Uterus (tissue), 3 donors: ENCODE measurements at regions not wholly inside any gene's neighbourhood (a gene's known extent, or its start where the extent isn't known, plus 50 kb on each side); places are given as distances from the start of the nearest gene placed in this dataset.

Source experiments
- DNase-seq, 2 donors: peaks; one replicate each; pipeline ENCODE4 v3.0.0-alpha.2; 2019 to 2020
- H3K27ac ChIP-seq, 2 donors: fragments of 200-600 bp; sonication (generic); 1 replicate in 1 of 2; 2 replicates in 1 of 2; pipeline ENCODE4 v1.5.1; 2016 to 2018
- H3K27me3 ChIP-seq, 2 donors: fragments of 200-600 bp; sonication (generic); one replicate each; pipeline ENCODE4 v1.5.1; 2018 to 2019; ENCODE audit warnings: control low read depth in 1 of 2
- H3K36me3 ChIP-seq, 2 donors: fragments of 200-600 bp; sonication (generic); one replicate each; pipeline ENCODE4 v1.5.1; 2019; ENCODE audit warnings: control low read depth in 1 of 2
- H3K4me1 ChIP-seq, 2 donors: fragments of 200-600 bp; sonication (generic); one replicate each; pipeline ENCODE4 v1.5.1; 2018 to 2019; ENCODE audit warnings: control low read depth in 1 of 2
- H3K4me3 ChIP-seq, 2 donors: fragments of 200-600 bp; sonication (generic); 1 replicate in 1 of 2; 2 replicates in 1 of 2; pipeline ENCODE4 v1.5.1; 2018 to 2019; ENCODE audit warnings: mild to moderate bottlenecking in 1 of 2
- H3K9me3 ChIP-seq, 2 donors: fragments of 200-600 bp; sonication (generic); one replicate each; pipeline ENCODE4 v1.5.1; 2019; ENCODE audit warnings: control low read depth in 1 of 2
- POLR2A ChIP-seq, 2 donors: fragments of 450-650 bp; IDR thresholded peaks; one replicate each; pipeline ENCODE4 v1.6.1; 2016; ENCODE audit warnings: antibody characterized with exemption in 2 of 2, mild to moderate bottlenecking in 1 of 2, moderate library complexity in 1 of 2
- intact Hi-C: fragments of 100-400 bp; cut with DNase I; formaldehyde crosslinking; loops from one replicate; pipeline ENCODE4 v1.15.1; 2023; ENCODE audit warnings: low total_unique reads
- TF ChIP-seq, protein P1 (sequence below), 4 experiments: fragments of 200-600 bp in 2 of 4; fragments of 450-650 bp in 2 of 4; sonication (generic) in 2 of 4; IDR thresholded peaks; one replicate each; pipeline ENCODE4 v1.5.1; 2016 to 2019; ENCODE audit warnings: antibody characterized with exemption in 4 of 4, mild to moderate bottlenecking in 2 of 4, moderate library complexity in 1 of 4
- donor health status: DM: yes; HTN: yes; CAD: no.

DNA sequence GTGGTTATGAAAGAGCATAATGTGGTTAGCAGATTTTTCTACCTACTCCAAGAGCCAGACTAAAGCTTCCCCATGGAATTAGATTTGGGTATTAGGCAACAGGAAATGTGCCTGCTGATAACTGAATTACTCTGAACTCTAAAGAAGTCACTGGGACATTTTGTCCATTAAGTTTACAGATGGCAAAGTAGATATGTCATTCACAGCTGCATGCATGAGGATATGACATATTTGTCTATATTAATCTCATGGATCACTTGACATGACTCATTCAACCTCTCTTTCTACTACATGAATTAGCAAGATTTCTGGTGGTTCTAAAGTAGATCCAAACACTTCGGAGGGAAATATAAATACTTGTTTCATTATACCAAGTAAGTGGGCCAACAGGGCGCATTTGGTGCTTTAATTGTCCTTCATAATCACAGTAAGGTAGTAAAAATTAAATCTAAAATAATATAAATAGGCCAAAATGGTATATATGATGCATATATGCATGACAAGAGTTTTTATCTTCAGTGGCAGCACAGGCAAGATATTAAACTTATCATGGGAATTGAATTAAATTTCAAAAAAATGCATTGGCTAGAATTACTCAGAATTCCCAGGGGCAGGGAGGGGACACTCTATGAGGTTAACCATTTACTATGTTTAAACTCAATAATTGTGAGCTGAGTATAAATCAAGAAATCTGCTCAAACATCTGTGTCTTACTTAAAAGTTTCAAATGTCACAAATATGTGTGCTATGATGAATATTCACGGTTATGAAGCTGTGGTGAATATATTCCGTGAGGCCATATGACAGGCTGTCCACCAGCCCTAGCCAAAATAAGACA is 365.3 kb upstream of the KCNMB2 start:
- intact Hi-C loops, result no loop called here
- no peak for DNase-seq
- Histone ChIP-seq H3K27ac (no peak overlapping the region), H3K4me1 (no peaks in the 10 kb centered on the region), H3K27me3 (no peaks in the 10 kb centered on the region), H3K9me3 (no peaks in the 10 kb centered on the region), H3K4me3 (no peak overlapping the region), H3K36me3 (no peaks in the 10 kb centered on the region)
- TF ChIP-seq POLR2A (IDR thresholded peaks at IDR 0.05), result no peak
- TF ChIP-seq, protein P1, sequence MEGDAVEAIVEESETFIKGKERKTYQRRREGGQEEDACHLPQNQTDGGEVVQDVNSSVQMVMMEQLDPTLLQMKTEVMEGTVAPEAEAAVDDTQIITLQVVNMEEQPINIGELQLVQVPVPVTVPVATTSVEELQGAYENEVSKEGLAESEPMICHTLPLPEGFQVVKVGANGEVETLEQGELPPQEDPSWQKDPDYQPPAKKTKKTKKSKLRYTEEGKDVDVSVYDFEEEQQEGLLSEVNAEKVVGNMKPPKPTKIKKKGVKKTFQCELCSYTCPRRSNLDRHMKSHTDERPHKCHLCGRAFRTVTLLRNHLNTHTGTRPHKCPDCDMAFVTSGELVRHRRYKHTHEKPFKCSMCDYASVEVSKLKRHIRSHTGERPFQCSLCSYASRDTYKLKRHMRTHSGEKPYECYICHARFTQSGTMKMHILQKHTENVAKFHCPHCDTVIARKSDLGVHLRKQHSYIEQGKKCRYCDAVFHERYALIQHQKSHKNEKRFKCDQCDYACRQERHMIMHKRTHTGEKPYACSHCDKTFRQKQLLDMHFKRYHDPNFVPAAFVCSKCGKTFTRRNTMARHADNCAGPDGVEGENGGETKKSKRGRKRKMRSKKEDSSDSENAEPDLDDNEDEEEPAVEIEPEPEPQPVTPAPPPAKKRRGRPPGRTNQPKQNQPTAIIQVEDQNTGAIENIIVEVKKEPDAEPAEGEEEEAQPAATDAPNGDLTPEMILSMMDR (IDR thresholded peaks at IDR 0.05), result no peak

DNA sequence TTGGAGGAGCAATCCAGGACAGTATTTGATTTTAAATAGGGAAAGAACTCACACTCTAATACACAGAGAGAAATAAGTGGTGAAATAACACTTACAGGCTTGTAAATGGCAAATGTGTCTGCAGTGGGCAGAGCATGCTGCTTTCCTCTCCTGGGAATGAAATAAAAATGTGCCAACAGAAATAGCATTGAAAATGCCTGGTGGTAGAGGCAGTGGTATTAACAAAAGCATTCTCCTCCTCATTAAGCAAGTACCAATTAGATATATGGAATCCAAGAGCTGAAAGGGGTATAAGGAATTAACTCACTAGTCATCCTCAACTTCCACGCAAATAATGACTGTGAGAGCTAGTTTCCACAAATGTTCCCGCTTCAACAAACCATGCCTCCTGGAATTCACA is 364.1 kb upstream of the KCNMB2 start:
- TF ChIP-seq, protein P1 (IDR thresholded peaks at IDR 0.05), result no peak
- no peak for TF ChIP-seq POLR2A (IDR thresholded peaks at IDR 0.05)
- no peak overlapping the region for H3K27ac ChIP-seq

DNA sequence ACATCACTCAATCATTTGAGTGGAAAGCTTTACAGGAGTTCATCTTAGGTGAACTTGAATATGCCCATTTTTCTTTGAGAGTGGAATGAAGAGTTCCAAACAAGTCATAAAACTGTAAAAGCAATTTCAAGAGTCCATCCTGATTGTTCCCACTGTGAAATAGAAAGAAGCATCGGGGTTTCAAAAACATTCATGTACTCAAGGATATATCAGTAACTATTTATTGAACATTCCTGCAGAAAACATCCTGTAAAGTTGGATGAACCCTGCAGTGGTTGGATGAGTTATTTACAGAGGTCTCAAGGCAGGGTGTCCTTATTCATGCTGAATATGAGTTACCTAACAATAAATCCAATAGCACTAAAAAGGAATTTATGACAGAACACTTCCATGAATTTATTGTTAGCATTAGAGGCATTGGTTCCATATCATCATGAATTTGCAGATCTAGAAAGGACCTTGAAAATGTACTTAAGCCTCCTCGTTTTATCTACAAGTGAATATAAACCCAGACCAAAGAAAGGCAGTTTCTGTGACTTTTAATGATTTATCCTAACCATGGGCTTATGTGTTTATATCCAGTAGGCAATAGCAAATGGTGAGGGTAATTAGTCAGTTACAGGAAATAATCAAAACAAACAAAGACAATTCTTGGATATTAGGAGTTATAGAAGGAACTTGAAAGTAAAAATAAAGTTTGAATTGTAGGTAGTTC is 361.9 kb upstream of the KCNMB2 start:
- no peak overlapping the region for H3K4me3 ChIP-seq
- intact Hi-C loops, result no loop called here
- H3K27me3 ChIP-seq, result no peaks in the 10 kb centered on the region
- H3K27ac ChIP-seq, result no peak overlapping the region
- H3K36me3 ChIP-seq, result peaks cover 0 to 2% of the 10 kb centered on the region in 2 donors
- H3K4me1 ChIP-seq, result no peaks in the 10 kb centered on the region
- TF ChIP-seq, protein P1 (IDR thresholded peaks at IDR 0.05), result no peak
- TF ChIP-seq POLR2A (IDR thresholded peaks at IDR 0.05), result no peak
- H3K9me3 ChIP-seq, result no peaks in the 10 kb centered on the region
- no peak for DNase-seq

More for the DNA sequence above, 364.1 kb upstream of the KCNMB2 start:
- no peaks in the 10 kb centered on the region for H3K36me3 ChIP-seq
- intact Hi-C loops, result no loop called here
- H3K27me3 ChIP-seq, result no peaks in the 10 kb centered on the region
- H3K9me3 ChIP-seq, result no peaks in the 10 kb centered on the region
- no peaks in the 10 kb centered on the region for H3K4me1 ChIP-seq
- no peak for DNase-seq
- no peak overlapping the region for H3K4me3 ChIP-seq

DNA sequence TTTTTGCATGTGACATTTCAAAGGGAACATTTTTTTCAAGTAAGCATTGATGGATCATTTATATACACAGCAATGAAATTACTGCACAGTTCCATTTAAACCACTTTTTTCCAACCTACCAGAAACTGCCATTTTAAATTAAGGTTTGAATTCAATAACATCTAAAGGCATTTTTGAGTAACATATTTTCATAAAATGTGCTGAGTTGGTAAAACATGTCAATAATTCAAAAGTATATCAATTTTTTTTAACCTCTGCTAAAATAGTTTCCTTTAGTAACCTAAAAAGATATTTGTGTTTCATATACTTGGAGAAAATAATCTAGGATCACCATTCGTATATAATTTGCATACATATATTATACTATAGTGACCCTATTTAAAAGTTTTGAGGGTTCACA is 355.1 kb upstream of the KCNMB2 start:
- no peak for TF ChIP-seq POLR2A (IDR thresholded peaks at IDR 0.05)
- TF ChIP-seq, protein P1 (IDR thresholded peaks at IDR 0.05), result no peak
- intact Hi-C loops, result no loop called here
- H3K9me3 ChIP-seq, result no peaks in the 10 kb centered on the region

DNA sequence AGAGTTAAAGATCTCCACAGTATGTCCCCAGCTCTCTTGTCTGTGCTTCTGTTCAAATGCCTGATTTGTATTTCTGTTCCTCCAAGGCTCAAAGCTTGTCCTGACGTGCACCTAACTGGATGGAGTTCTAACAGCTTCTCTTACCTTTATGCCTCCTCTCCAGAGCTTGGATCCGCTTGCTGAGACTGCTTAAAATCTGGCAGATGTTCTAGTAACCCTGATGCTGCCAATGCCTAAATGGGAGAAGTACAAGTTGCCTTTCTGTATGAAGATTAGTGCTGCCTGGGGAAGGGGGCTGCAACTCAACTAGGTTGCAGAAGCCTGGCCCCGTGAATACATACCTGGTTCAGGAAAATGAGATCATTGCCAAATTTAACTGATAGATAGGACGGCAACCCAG is 354.5 kb upstream of the KCNMB2 start:
- peaks cover 0 to 2% of the 10 kb centered on the region in 2 donors for H3K36me3 ChIP-seq
- no peaks in the 10 kb centered on the region for H3K4me1 ChIP-seq
- H3K27ac ChIP-seq, result no peak overlapping the region
- DNase-seq, result no peak
- intact Hi-C loops, result no loop called here
- TF ChIP-seq POLR2A (IDR thresholded peaks at IDR 0.05), result no peak
- TF ChIP-seq, protein P1 (IDR thresholded peaks at IDR 0.05), result no peak
- H3K27me3 ChIP-seq, result no peaks in the 10 kb centered on the region
- no peak overlapping the region for H3K4me3 ChIP-seq
- no peaks in the 10 kb centered on the region for H3K9me3 ChIP-seq

More for the DNA sequence above, 355.1 kb upstream of the KCNMB2 start:
- Histone ChIP-seq H3K27me3 (no peaks in the 10 kb centered on the region), H3K36me3 (peaks cover 0 to 2% of the 10 kb centered on the region in 2 donors), H3K4me3 (no peak overlapping the region), H3K4me1 (no peaks in the 10 kb centered on the region), H3K27ac (no peak overlapping the region)
- DNase-seq, result no peak
